PFSK-1 (cell line): ENCODE measurements at regions not wholly inside any gene's neighbourhood (a gene's known extent, or its start where the extent isn't known, plus 50 kb on each side); places are given as distances from the start of the nearest gene placed in this dataset.

Source experiments
- FOXP2 ChIP-seq: optimal IDR thresholded peaks from 2 replicates; pipeline ENCODE3; 2011; ENCODE audit warnings: borderline replicate concordance, control low read depth, inconsistent platforms; ENCODE audit not compliant: insufficient read depth; ENCODE audit errors: extremely low read length, extremely low read depth
- POLR2AphosphoS5 ChIP-seq: IDR thresholded peaks from 2 replicates; pipeline ENCODE4 v1.6.1; 2012; ENCODE audit warnings: low read depth, mild to moderate bottlenecking, control low read depth, low read length, moderate library complexity
- REST ChIP-seq, 2 experiments: IDR thresholded peaks; 2 replicates each; pipeline versions ENCODE4 v1.6.1 to v1.8.0; 2011 to 2012; ENCODE audit warnings: low read depth in 2 of 2, low read length in 2 of 2, control low read depth in 1 of 2, inconsistent platforms in 1 of 2, mild to moderate bottlenecking in 1 of 2, moderate library complexity in 1 of 2; ENCODE audit not compliant: insufficient read depth in 1 of 2
- SIN3A ChIP-seq: IDR thresholded peaks from 2 replicates; pipeline ENCODE4 v1.6.1; 2012; ENCODE audit warnings: mild to moderate bottlenecking, low read length, moderate library complexity, borderline replicate concordance; ENCODE audit not compliant: insufficient read depth
- TAF1 ChIP-seq: IDR thresholded peaks from 2 replicates; pipeline ENCODE4 v1.6.1; 2012; ENCODE audit warnings: low read length, control low read depth, borderline replicate concordance; ENCODE audit not compliant: insufficient read depth

- TF ChIP-seq REST (IDR thresholded peaks at IDR 0.05; ENCODE audit: insufficient read depth in 1 of 2, low read depth in 2 of 2, low read length in 2 of 2): no peak
- no peak for TF ChIP-seq POLR2AphosphoS5
- TF ChIP-seq TAF1: no peak
- no peak for TF ChIP-seq SIN3A
- no peak for TF ChIP-seq FOXP2
These were observed 223.2 kb downstream of the KTN1 start for GRCh38 chr14:55802986-55803872.

- TF ChIP-seq TAF1: no peak
- TF ChIP-seq FOXP2: no peak
- no peak for TF ChIP-seq SIN3A
- no peak for TF ChIP-seq REST (IDR thresholded peaks at IDR 0.05; ENCODE audit: insufficient read depth in 1 of 2, low read depth in 2 of 2, low read length in 2 of 2)
- TF ChIP-seq POLR2AphosphoS5: no peak
These were observed 224.0 kb downstream of the KTN1 start for GRCh38 chr14:55803873-55804553.

- no peak for TF ChIP-seq REST (IDR thresholded peaks at IDR 0.05; ENCODE audit: insufficient read depth in 1 of 2, low read depth in 2 of 2, low read length in 2 of 2)
- TF ChIP-seq POLR2AphosphoS5: no peak
- TF ChIP-seq TAF1: no peak
- no peak for TF ChIP-seq FOXP2
- TF ChIP-seq SIN3A: no peak
These were observed 225.2 kb downstream of the KTN1 start for GRCh38 chr14:55805250-55805649.

GRCh38 chr14:55807053-55807880 lies 227.3 kb downstream of the KTN1 start:
- TF ChIP-seq FOXP2 (peak; percentile 11), TAF1 (no peak), SIN3A (no peak), POLR2AphosphoS5 (no peak), REST (IDR thresholded peaks at IDR 0.05; ENCODE audit: insufficient read depth in 1 of 2, low read depth in 2 of 2, low read length in 2 of 2) (peak in 1 of 2 experiments; percentile 11; a peak in 1 of 4 replicates)
